GM04503 (cell line): ENCODE measurements at regions not wholly inside any gene's neighbourhood (a gene's known extent, or its start where the extent isn't known, plus 50 kb on each side); places are given as distances from the start of the nearest gene placed in this dataset.

Experiments
- DNase-seq: peaks from one replicate; pipeline ENCODE4 v3.0.0-alpha.2; 2012; ENCODE audit warnings: low read depth

DNA sequence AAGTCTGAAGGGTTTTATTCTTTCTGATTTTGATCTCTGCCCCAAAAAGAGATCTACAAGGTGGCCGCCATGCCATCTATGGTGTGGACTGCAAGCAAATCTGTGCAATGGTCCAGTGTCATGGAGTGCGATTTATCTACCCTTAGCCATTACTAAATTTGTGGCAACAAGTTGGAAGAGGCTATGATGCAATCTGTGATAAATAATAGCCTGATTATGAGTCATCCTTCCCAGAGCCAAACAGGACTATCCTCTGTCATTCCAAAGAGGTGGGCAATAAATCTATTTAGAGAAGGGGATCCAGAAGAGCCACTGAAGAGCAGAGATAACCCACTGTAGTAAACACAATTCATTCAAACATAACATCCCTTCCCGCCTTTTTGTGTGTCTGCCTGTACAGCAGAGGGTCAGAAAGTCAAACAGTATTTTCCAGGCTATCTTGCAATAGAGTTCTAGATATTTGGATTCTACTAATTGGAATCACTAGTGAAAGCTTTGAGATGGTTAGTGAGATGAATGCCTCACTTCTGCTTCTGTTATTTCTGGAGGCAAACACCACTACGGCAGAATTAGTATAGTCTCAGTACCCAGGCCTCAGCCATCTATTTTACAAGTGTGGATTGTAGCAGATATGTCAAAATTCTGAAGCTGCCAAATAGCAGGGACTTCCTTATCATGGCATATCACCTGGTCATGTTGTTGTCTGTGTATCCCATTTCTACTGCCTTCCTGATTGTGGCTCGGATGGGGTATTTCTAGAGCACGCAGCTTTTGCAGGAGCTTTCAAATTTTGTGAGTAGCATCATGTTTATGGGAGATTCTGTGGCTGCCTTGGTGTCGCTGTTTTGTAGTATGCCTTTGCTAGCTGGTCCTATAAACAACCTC lies 192.0 kb downstream of the SMIM20 start:
- no peak for DNase-seq

DNA sequence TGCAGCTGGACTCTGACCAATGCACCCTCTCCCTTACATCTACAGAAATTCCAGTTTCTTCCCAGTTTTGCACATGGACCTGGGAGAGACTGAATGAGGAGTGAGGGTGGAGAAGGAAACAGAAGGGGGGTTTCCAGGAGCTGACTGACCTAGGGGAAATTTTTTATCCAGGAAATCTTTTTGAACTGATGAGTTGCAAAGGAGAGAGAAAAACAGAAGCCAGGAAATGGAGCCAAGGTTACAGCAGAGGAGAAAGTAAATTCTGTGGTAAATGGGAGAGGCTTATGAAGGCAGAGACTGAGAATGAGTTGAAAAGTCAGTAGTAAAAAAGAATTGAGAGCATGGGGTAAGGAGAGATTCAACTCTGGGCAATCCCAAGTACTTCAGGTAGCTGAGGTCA lies 192.8 kb downstream of the SMIM20 start:
- DNase-seq: no peak

DNA sequence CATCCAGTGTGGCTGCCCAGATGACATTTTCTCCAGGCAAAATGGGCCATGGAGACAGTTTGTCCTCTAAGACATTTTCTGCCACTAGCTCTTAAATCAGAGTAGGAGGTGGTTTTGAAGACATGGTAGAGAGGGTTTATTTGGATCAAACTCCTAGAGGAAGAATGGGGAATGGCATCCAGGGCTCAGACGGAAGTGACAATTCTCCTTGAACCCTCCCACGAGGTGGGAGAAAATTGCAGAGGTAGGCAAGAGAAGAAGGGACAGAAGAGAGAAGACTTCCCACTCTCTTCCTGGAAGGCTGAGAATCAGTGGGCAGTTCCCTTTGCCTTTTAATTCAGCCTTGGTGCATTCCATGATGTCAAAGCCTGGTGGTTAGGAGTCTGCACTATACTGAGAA lies 194.0 kb downstream of the SMIM20 start:
- no peak for DNase-seq

DNA sequence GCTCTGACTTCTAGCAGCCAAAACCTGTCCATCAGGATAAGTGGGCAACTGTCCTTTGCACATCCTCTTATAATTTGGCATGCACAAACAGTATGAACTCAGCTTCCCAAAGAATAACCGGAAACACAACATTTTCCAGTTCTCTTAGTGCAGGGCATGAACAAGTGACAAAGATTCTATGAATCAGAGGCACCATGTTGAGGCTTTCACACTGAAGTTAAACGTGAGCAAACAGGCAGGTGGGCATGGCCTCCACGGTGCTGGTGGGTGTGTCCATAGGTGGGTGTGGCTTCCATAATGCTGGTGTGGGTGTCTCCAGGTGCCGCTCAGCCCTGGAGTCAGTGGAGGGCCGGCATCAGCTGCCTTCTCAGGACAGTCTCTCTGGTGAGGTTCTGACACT lies 196.5 kb downstream of the SMIM20 start:
- no peak for DNase-seq

DNA sequence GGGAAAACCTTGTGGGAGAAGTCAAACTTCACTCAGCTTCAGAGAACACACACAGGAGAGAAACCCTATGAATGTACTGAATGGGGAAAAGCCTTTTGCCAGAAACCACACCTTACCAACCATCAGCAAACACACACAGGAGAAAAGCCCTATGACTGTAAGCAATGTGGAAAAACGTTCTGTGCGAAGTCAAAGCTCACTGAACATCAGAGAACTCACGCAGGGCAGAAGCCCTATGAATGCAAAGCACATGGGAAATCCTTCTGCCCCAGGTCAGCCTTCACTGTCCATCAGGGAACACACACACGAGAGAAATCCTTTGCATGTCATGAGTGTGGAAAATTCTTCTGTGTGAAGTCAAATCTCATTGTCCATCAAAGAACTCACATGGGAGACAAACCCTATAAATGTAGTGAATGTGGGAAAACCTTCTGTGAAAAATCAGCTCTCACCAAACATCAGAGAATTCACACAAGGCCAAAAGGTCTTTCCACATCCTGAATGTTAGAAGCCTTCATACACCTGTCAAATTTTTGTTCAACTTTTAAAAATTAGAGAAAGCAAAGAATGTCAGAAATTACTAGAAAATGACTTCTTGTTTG lies 199.4 kb downstream of the SMIM20 start:
- no peak for DNase-seq

DNA sequence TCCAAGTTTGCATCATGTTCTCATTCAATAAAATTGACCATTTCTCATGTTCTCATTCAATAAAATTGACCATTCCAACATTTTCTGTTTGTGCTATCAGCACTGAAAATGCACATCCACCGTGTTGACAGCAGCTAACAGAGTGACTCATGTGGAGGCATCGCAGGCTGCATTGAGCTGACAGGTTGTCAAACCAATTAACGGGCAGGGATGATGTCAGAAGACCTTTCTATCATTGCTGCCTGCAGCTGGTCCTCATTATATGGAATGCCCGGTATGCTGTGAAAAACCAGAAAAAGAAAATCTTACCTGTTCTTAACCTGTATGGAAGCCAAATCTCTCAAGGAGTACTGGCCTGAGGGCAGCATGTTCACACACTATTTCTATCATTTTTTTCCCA lies 202.0 kb downstream of the SMIM20 start:
- DNase-seq: no peak

DNA sequence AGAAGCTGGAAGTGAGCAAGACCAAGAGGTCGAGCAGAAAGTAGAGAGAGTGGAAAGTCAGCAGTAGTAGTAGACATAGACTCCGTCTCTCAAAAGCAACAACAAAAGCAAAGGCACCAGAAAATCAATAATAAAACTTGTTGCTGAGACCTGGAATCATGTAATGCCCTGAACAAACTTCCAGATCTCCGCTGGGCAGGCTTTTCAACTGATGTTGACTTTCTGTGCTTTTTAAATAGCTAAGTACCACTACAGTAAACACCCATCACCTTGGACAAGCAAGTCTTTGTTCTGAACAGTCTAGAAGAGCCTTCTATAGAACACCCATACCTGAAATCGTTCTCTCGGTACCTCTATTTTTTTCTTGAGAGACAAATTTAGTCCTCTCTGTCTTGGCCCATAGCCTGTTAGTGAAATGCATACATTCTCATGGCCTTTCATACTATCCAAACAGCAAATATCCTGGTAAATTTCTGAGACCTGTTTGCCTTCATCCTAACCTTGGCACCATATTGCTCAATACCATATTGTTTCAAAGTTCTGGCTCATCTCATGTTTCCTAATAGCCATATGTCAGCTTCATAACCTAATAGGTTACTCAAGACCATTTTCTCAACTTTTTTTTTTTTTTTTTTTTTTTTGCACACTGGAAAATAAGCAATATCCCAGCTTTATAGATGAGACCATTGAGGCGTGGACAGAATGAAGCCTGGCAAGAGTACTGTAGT lies 200.6 kb upstream of the RBPJ start:
- no peak for DNase-seq

DNA sequence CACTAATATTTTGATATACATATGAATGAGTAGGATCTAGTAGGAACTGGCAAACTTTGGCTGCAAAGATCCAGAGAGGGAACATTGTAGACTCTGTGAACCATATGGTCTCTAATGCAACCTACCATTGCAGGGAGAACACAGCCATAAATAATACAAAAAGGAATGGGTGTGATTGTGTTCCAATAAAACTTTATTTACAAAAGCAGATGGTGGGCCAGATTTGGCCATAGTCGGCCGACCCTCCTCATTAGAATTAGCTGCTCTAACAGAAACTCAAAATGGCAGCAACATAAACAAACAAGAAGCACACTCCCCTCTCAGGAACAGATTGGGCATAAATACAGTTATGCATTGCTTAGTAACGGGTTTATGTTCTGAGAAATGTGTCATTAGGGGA lies 198.1 kb upstream of the RBPJ start:
- DNase-seq: no peak

DNA sequence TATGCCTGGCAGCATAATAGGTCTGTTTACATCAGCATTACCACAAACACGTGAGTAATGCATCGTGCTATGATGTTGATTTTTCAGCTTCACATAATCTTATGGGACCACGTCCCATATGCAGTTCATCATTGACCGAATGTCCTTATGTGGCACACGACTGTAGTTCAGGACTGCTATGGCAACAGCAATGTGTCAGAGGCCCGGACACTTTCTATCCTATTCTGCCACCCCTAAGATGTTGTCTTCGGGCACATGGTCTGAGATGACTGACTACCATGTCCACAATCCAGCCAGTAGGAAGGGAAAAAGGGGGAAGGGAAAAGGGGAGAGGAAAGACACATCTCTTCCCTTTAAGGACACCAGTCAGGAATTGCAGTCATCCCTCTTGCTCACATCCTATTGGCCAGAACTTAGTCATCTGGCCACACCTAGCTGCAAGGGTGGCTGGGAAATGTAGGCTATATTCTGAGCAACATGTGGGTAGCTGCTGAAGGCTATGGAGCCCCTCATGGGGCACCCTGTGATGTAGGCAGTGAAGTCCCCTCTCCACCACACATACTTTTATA lies 196.0 kb upstream of the RBPJ start:
- no peak for DNase-seq

DNA sequence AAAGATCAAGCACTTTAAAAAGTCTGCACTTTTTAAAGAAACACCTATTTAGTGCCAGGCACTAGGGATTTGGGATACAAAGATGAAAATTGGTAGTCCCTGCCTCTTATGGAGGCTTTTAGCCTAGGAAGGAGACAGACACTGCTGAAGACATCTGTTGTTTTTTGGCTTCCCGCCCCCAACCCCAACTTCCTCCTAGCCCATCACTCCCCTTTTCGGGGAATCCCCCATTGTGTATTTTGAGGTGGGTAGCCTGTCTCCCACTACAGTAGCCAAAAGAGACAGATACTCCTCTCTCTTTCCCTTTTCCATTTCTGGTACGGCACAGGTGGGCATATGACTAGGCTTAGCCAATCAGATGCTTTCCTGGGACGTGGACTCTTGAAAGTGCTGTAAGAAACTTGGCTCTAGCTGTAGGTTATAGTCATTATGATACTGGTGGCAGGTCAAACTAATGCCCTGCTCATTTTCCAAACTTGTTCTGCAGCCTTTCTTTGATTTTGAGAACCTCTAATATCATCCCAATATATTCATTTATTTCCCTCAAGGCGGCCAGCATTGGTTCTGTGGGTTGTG lies 194.6 kb upstream of the RBPJ start:
- no peak for DNase-seq

DNA sequence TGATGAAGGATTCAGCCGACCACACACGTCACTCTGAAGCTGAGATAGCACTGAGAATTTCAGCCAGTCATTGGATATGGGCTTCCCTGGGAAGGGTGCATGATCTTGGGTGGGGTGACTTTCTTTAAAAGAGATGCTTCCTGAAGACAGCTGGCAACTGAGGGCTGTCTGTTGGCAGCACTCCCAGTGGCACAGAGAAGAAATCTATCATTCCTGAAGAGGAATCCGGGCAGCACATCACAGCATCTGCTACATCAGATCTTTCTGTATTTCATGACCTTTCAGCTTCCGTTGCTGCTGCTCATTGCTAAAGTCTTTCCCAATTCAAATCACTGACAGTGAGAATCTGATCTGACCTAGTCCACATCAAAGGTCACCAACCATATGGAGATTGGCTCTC lies 193.8 kb upstream of the RBPJ start:
- DNase-seq: no peak

DNA sequence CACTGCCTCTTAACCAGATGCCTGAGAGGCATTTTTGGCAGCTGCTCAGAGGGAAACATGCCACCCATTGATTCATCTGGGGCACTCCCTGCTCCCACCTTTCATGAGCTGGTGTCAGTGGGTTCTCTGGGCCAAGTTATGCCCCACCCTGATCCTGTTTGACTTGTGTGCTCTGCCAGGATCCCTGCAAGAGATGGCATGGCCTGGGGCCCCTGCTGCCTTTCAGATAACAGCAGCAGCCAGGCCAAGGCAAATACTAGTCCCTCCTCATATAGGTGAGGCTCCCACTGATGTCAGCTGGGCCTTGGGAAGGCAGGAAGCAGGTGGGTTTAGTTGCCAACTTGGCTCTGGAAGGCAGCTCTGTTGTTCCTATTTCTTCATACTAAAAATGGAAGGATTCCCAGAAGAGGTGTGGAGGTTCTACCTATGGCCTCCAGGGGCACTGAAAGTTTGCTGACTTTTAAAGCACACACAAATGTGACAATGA lies 192.9 kb upstream of the RBPJ start:
- DNase-seq: no peak

DNA sequence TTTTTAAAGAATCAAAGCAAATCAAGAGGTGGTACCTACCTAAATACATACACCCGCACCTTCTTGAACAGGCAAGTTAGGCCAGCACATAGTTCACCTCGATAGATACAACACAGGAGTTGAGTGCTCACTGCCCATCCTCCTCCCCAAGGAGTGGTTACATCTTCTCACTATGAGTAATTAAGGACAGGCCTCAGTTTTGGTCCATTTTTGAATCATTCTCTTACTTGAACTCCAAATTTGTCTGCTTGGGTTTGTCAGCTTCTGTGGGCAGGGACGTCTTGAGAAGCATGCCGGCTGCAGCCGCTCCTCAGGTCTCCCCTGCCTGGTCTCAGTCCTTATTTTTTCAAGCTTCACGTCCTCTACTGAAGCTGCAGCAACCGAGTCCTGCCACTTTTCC lies 190.6 kb upstream of the RBPJ start:
- no peak for DNase-seq

DNA sequence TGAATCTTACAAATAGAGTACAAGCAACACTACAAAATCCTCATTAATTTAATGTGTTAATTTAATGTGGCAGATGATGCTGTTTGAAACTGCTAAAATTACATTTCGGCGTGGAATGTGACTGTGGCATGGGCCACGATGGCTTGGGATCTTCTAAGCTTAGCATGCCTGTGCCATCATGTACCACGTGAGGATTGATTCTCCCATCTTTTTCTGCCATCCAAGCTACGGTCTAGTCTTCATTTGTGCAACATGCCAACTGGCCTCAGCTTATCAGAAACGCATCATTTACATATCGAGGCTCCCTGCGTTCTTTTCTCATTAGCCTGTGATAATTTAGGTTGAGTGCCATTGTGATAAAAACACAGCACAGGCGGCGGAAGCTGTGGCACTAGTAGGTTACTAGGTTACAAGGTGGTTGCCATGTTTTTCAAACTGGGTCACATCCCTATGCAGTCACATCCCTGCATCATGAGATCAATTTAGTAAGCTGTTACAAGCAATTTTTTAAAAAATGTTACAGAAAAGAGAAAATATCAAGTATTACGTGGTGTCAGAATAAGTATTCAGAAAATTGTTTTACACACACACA lies 189.9 kb upstream of the RBPJ start:
- no peak for DNase-seq

DNA sequence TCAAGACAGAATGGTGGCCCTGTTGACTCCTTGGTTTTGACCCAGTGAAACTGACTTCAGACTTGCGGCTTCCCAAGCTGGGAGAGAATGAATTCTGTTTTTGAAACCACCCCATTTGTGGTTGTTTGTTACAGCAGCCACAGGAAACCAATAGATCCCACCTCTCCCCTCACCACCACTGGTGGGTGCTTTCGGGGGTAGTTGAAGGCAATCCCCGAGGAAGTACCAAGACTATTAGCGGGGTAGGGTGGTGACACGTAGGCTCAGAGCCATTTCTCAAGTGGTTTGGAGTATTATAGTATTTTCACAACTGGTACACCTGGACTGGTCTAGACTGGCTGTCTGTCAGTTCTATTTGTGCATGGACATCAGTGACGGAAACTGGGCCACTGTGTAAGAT lies 189.1 kb upstream of the RBPJ start:
- DNase-seq: no peak

DNA sequence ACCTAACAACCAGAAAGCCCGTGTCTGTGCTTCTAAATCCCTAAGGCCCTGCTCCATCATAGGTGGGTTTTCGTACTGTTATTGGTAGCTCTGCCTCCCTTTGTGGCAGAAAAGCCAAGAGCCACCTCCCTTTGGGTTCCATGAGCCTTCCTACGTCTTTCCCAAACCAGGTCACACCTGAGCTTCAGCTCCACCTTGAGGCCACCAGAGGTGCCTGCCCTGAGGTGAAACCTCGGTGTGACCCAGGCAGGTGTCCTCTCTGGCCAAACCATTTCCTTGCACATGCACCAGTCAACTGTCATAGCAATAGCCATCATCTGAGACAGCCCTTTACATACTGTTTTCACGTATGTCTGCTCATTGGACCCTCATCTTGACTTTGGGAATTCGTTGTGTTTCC lies 188.0 kb upstream of the RBPJ start:
- no peak for DNase-seq

DNA sequence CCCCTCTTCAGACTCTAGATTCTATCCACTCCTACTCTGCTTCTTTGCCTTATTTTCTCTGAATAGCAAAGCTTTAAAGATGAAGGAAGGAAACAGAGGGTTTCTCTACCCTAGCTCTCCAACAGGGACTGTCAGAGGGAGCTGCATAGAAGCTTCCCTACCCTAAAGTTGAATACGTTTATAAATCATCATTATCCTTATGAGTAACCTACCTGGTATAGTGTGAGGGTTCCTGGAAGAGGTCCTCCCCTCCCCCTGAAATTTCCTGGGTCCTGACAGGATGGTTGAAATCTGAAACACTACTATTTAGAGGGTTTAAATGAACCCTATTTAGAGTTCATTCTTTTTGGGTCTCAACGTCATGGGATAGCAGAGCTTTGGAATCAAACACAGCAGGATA lies 187.0 kb upstream of the RBPJ start:
- no peak for DNase-seq

DNA sequence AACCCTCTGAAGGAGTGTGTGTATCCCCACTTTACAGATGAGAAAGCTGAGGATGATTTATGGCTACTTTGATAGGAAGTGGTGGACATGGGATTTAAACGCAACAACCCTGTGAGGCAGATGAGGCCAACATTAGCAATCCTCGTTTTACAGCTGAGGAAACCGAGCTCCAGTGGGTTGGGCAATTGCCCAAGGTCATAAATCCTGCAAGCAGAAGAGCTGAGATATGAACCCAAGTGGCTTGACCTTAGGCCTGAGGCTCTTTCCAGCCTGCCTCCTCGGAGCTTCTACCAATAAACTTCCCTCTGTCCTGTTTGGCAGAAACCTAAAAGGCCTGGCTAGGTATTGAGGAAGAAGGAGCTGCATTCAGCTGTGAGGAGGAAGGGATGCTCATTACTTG lies 185.5 kb upstream of the RBPJ start:
- DNase-seq: no peak

DNA sequence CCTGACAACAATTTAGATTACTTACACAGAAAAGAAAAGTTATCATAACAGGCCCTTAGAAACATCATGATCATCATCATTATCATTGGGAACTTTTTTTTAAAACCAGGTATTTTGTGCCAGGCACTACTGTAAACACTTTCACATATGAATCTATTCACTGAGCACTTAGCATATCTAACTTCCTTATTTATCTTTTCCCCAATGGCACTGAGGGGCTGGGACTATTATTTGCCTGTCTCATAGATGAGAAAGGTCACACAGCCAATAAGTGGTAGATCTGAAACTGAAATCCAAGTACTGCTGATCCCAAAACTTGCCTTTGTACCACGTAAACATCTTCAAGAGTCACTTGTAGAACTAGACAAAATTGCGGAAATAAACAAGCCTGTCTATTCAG lies 184.2 kb upstream of the RBPJ start:
- no peak for DNase-seq

DNA sequence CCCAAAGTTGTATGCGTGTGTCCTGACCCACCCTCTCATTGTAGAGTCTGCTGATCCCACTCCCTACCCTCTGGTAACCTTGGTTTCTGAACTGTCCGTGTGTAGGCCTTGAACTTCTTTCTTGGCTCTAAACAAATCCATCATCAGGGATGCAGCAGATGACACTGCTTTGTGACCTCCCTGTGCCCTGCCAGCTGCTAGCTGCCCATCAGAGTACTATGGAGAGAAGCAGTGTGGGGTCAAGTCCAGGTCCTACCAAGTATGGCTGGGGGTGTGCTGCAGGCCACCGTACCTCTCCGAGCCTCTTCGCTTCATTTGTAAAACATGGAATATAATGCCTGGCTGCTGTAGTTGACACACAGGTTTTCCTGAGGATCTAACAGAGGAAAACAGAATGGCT lies 183.5 kb upstream of the RBPJ start:
- no peak for DNase-seq

DNA sequence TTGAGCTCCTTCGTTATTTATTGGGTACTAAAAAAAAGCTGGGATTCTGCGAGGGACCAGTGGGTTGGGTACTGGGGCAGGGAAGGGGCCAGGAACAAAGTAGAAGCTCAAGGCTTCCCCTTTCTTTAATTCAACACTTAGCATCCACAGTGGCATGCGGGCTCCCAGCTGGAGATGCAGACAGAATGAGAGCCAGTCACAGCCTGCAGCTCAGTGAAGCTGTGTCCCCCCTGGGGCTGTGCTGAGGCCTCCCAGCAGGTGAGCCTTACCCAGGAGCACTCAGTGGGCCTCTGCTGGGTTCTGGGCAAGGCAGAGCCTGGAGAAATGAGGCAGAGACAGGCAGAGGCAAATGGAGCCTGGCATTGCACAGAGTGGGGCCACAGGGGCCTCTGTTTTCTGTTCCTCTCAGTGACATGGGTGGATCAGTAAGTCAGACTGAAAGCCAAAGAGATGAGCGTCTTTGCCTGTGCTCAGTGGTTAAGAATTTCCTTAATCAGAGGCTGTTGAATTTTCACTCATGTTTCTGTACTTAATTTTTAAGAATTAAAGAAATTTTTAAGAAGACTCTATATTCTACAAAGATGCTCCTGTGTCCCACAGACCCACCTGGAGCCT lies 181.4 kb upstream of the RBPJ start:
- no peak for DNase-seq
